B cell (primary cell): ENCODE measurements at regions not wholly inside any gene's neighbourhood (a gene's known extent, or its start where the extent isn't known, plus 50 kb on each side); places are given as distances from the start of the nearest gene placed in this dataset.

ENCODE experiments used
- ATAC-seq: fragments of 200-7000 bp; cut with Tn5 transposase; one replicate; pipeline ENCODE4 v1.10.0; 2021; ENCODE audit warnings: low read depth, mild to moderate bottlenecking, moderate number of reproducible peaks, moderate library complexity
- CTCF ChIA-PET: fragments of 350-600 bp; sonication (Branson Sonifier 250); formaldehyde crosslinking; loops from one replicate; lab custom pipeline; 2021; ENCODE audit warnings: antibody characterized with exemption, inconsistent platforms; lab: Charles Lee
- POLR2A ChIA-PET: fragments of 350-600 bp; sonication (Branson Sonifier 250); formaldehyde crosslinking; loops from one replicate; lab custom pipeline; 2021; ENCODE audit warnings: antibody characterized with exemption; lab: Charles Lee
- DNase-seq: peaks from one replicate; pipeline ENCODE4 v3.0.0; 2013
- H2AFZ ChIP-seq: 2 replicates; pipeline ENCODE4 v1.6.1; 2012; ENCODE audit warnings: mild to moderate bottlenecking, low read depth, low read length; ENCODE audit not compliant: insufficient read depth, poor library complexity, severe bottlenecking
- H3K27ac ChIP-seq, 2 donors: 1 replicate in 1 of 2; 2 replicates in 1 of 2; pipeline ENCODE4 v1.5.1; 2012 to 2013; ENCODE audit warnings: low read length in 2 of 2, mild to moderate bottlenecking in 2 of 2, moderate library complexity in 1 of 2
- H3K27me3 ChIP-seq, 4 experiments: fragments of 200-600 bp in 1 of 4; sonication (generic) in 1 of 4; replicated peaks in 1 of 4; 1 replicate in 2 of 4; 2 replicates in 2 of 4; pipeline versions ENCODE4 v1.6.1 to v1.7.0; 2013 to 2016; ENCODE audit warnings: low read length in 3 of 4, mild to moderate bottlenecking in 2 of 4, mixed read lengths in 1 of 4, moderate library complexity in 1 of 4; ENCODE audit not compliant: insufficient read depth in 4 of 4, control insufficient read depth in 3 of 4; ENCODE audit errors: control extremely low read depth in 1 of 4
- H3K36me3 ChIP-seq, 2 experiments: replicated peaks in 1 of 2; 1 replicate in 1 of 2; 2 replicates in 1 of 2; pipeline versions ENCODE4 v1.6.1 to v1.7.1; 2013; ENCODE audit warnings: low read length in 1 of 2; ENCODE audit not compliant: insufficient read depth in 2 of 2, control insufficient read depth in 1 of 2; ENCODE audit errors: control extremely low read depth in 1 of 2, extremely low read depth in 1 of 2
- H3K4me1 ChIP-seq, 2 donors: fragments of 200-600 bp in 1 of 2; sonication (generic) in 1 of 2; 1 replicate in 1 of 2; 2 replicates in 1 of 2; pipeline versions ENCODE4 v1.5.1 to v1.6.1; 2013 to 2017; ENCODE audit warnings: low read length in 2 of 2; ENCODE audit not compliant: control insufficient read depth in 2 of 2, insufficient read depth in 2 of 2
- H3K4me2 ChIP-seq: replicated peaks from 2 replicates; pipeline ENCODE3; 2012; ENCODE audit warnings: mild to moderate bottlenecking, low read depth, low read length; ENCODE audit not compliant: poor library complexity, severe bottlenecking
- H3K4me3 ChIP-seq, 5 experiments: fragments of 200-600 bp in 1 of 5; sonication (generic) in 1 of 5; 1 replicate in 3 of 5; 2 replicates in 2 of 5; pipeline versions ENCODE4 v1.5.1 to v1.7.0; 2011 to 2016; ENCODE audit warnings: low read length in 4 of 5, mild to moderate bottlenecking in 4 of 5, low read depth in 2 of 5, control low read depth in 1 of 5, moderate library complexity in 1 of 5; ENCODE audit not compliant: insufficient read depth in 1 of 5; ENCODE audit errors: control extremely low read depth in 1 of 5, extremely low read depth in 1 of 5
- H3K79me2 ChIP-seq: fragments of 200-600 bp; sonication (generic); one replicate; pipeline ENCODE4 v1.6.0; 2016; ENCODE audit warnings: low read length; ENCODE audit not compliant: control insufficient read depth, insufficient read depth
- H3K9ac ChIP-seq: fragments of 200-600 bp; sonication (generic); 2 replicates; pipeline ENCODE4 v1.6.1; 2017; ENCODE audit warnings: mild to moderate bottlenecking, low read length, moderate library complexity
- H3K9me3 ChIP-seq, 3 donors: one replicate each; pipeline versions ENCODE4 v1.6.1 to v1.7.1; 2013; ENCODE audit warnings: low read length in 2 of 3; ENCODE audit not compliant: control insufficient read depth in 2 of 3, insufficient read depth in 1 of 3; ENCODE audit errors: control extremely low read depth in 1 of 3
- H4K20me1 ChIP-seq: 2 replicates; pipeline ENCODE4 v1.6.0; 2012; ENCODE audit warnings: mild to moderate bottlenecking, low read length; ENCODE audit not compliant: insufficient read depth, control insufficient read depth, poor library complexity, severe bottlenecking
- H3K27ac Mint-ChIP-seq: one replicate; pipeline ENCODE4 v1.8.0; 2021; ENCODE audit warnings: mixed read lengths
- H3K27me3 Mint-ChIP-seq: one replicate; pipeline ENCODE4 v1.8.0; 2021; ENCODE audit warnings: mixed read lengths
- H3K4me1 Mint-ChIP-seq: one replicate; pipeline ENCODE4 v1.8.0; 2021; ENCODE audit warnings: mixed read lengths
- H3K4me3 Mint-ChIP-seq: one replicate; pipeline ENCODE4 v1.8.0; 2021; ENCODE audit warnings: mixed read lengths
- H3K9me3 Mint-ChIP-seq: one replicate; pipeline ENCODE4 v1.8.0; 2022; ENCODE audit warnings: mixed read lengths; ENCODE audit not compliant: insufficient read depth
- CTCF ChIP-seq: fragments of 200-600 bp; IDR thresholded peaks from one replicate; pipeline ENCODE4 v1.8.0; 2022; ENCODE audit warnings: antibody characterized with exemption, mild to moderate bottlenecking
- EZH2 ChIP-seq: IDR thresholded peaks from 2 replicates; pipeline ENCODE4 v1.6.1; 2012; ENCODE audit warnings: borderline replicate concordance, low read depth, mild to moderate bottlenecking, moderate library complexity, low read length; ENCODE audit not compliant: insufficient read depth, poor library complexity, severe bottlenecking
- WGBS: methylation state at CpG from one replicate; pipeline ENCODE4 v1.1.5; 2013; ENCODE audit warnings: missing lambda C conversion rate; ENCODE audit not compliant: insufficient coverage; 5-methylcytosine and 5-hydroxymethylcytosine counted together
- intact Hi-C: fragments of 100-400 bp; cut with micrococcal nuclease; formaldehyde crosslinking; loops from one replicate; pipeline ENCODE4 v1.10.0; 2022

- Histone ChIP-seq H3K36me3 (no peaks in the 10 kb centered on the region), H3K9ac (no peak overlapping the region), H3K4me1 (no peaks in the 10 kb centered on the region), H2AFZ (no peak overlapping the region), H3K27me3 (no peaks in the 10 kb centered on the region), H3K4me2 (no peak overlapping the region), H3K79me2 (no peaks in the 10 kb centered on the region), H3K4me3 (no peak overlapping the region), H3K9me3 (no peaks in the 10 kb centered on the region), H3K27ac (no peak overlapping the region), H4K20me1 (no peaks in the 10 kb centered on the region)
- H3K4me3 Mint-ChIP-seq, result no peak overlapping the region
- no peaks in the 10 kb centered on the region for H3K4me1 Mint-ChIP-seq
- no peaks in the 10 kb centered on the region for H3K9me3 Mint-ChIP-seq
- no peak for ATAC-seq
- intact Hi-C loops, result no loop called here
- no peak overlapping the region for H3K27ac Mint-ChIP-seq
- no peak for DNase-seq
- ChIA-PET CTCF (no interaction called here), POLR2A (no interaction called here)
- no peak for TF ChIP-seq CTCF
- TF ChIP-seq EZH2, result no peak
- H3K27me3 Mint-ChIP-seq, result no peaks in the 10 kb centered on the region
Observed at GRCh38 chr11:80886684-80887083, 1445.9 kb upstream of the TENM4 start.

GRCh38 chr11:80873310-80873999, 1432.6 kb upstream of the TENM4 start:
- H2AFZ ChIP-seq, result no peak overlapping the region
- no peak for TF ChIP-seq CTCF
- TF ChIP-seq EZH2, result no peak

More at GRCh38 chr11:80873310-80873999, 1432.6 kb upstream of the TENM4 start:
- Histone ChIP-seq H3K4me2 (no peak overlapping the region), H3K27ac (no peak overlapping the region), H3K4me1 (no peaks in the 10 kb centered on the region), H3K9me3 (no peaks in the 10 kb centered on the region), H3K27me3 (no peaks in the 10 kb centered on the region), H4K20me1 (no peaks in the 10 kb centered on the region), H3K4me3 (no peak overlapping the region), H3K9ac (no peak overlapping the region), H3K79me2 (no peaks in the 10 kb centered on the region), H3K36me3 (no peaks in the 10 kb centered on the region)
- no peaks in the 10 kb centered on the region for H3K4me1 Mint-ChIP-seq
- DNase-seq (no peak), ATAC-seq (no peak)
- no peaks in the 10 kb centered on the region for H3K27me3 Mint-ChIP-seq
- H3K27ac Mint-ChIP-seq, result no peak overlapping the region
- no peak overlapping the region for H3K4me3 Mint-ChIP-seq
- ChIA-PET POLR2A (no interaction called here), CTCF (no interaction called here)
- H3K9me3 Mint-ChIP-seq, result no peaks in the 10 kb centered on the region
- 73% methylated on average over 2 of the region's 6 CpGs for WGBS
- intact Hi-C loops, result no loop called here
